HEK293 (cell line): ENCODE measurements at regions not wholly inside any gene's neighbourhood (a gene's known extent, or its start where the extent isn't known, plus 50 kb on each side); places are given as distances from the start of the nearest gene placed in this dataset.

ENCODE experiments used
- CTCF ChIA-PET: fragments of 350-600 bp; formaldehyde crosslinking; extraction: SDS; loops from one replicate; lab custom pipeline; 2021; ENCODE audit warnings: antibody characterized with exemption; lab: Yijun Ruan, JAX
- POLR2A ChIA-PET: fragments of 300-600 bp; formaldehyde crosslinking; extraction: SDS; loops from one replicate; lab custom pipeline; 2020; ENCODE audit warnings: antibody characterized with exemption, inconsistent platforms; lab: Yijun Ruan, JAX
- H3K27ac ChIP-seq: fragments of 200-500 bp; sonication (Bioruptor generic); 2 replicates; pipeline ENCODE4 v1.5.1; 2014; ENCODE audit warnings: low read depth, low read length, control low read depth, inconsistent platforms; ENCODE audit errors: extremely low read depth
- H3K36me3 ChIP-seq, 2 experiments: fragments of 200-500 bp in 1 of 2; sonication (Bioruptor generic) in 1 of 2; 1 replicate in 1 of 2; 2 replicates in 1 of 2; pipeline ENCODE4 v1.5.1; 2014 to 2017; ENCODE audit warnings: inconsistent platforms in 2 of 2, low read length in 2 of 2; ENCODE audit not compliant: control insufficient read depth in 2 of 2, insufficient read depth in 1 of 2
- H3K4me1 ChIP-seq: fragments of 200-500 bp; sonication (Bioruptor generic); 2 replicates; pipeline ENCODE4 v1.5.1; 2014; ENCODE audit warnings: mild to moderate bottlenecking, low read length, inconsistent platforms; ENCODE audit not compliant: control insufficient read depth, insufficient read depth
- H3K4me3 ChIP-seq: 2 replicates; pipeline ENCODE4 v1.5.1; 2011; ENCODE audit warnings: low read depth, mild to moderate bottlenecking, control low read depth, low read length, moderate library complexity
- H3K9me3 ChIP-seq: fragments of 200-500 bp; sonication (Bioruptor generic); 2 replicates; pipeline ENCODE4 v1.5.1; 2014; ENCODE audit warnings: low read depth, low read length, inconsistent platforms; ENCODE audit not compliant: control insufficient read depth, insufficient read depth
- KLF1 ChIP-seq: fragments of 450-650 bp; formaldehyde crosslinking; IDR thresholded peaks from 2 replicates; pipeline ENCODE4 v1.5.1; 2016; ENCODE audit warnings: missing biosample characterization, missing genetic modification characterization
- RBAK ChIP-seq: fragments of 450-650 bp; formaldehyde crosslinking; IDR thresholded peaks from 2 replicates; pipeline ENCODE4 v1.5.1; 2016; ENCODE audit warnings: missing biosample characterization, missing genetic modification characterization
- ZBTB48 ChIP-seq: fragments of 450-650 bp; formaldehyde crosslinking; IDR thresholded peaks from 2 replicates; pipeline ENCODE4 v1.5.1; 2016; ENCODE audit warnings: missing biosample characterization, missing genetic modification characterization
- ZNF155 ChIP-seq: fragments of 450-650 bp; formaldehyde crosslinking; IDR thresholded peaks from 2 replicates; pipeline ENCODE4 v1.5.1; 2016; ENCODE audit warnings: missing biosample characterization, missing genetic modification characterization
- ZNF211 ChIP-seq: fragments of 450-650 bp; formaldehyde crosslinking; IDR thresholded peaks from 2 replicates; pipeline ENCODE4 v1.5.1; 2016; ENCODE audit warnings: low read depth, missing biosample characterization, missing genetic modification characterization
- ZNF23 ChIP-seq: fragments of 450-650 bp; formaldehyde crosslinking; IDR thresholded peaks from 2 replicates; pipeline ENCODE4 v1.5.1; 2016; ENCODE audit warnings: missing biosample characterization, missing genetic modification characterization, borderline replicate concordance
- ZNF266 ChIP-seq: fragments of 450-650 bp; formaldehyde crosslinking; IDR thresholded peaks from 2 replicates; pipeline ENCODE4 v1.5.1; 2016; ENCODE audit warnings: missing biosample characterization, missing genetic modification characterization, low read depth
- ZNF366 ChIP-seq: fragments of 450-650 bp; formaldehyde crosslinking; conservative IDR thresholded peaks from 2 replicates; pipeline ENCODE4 v1.5.1; 2016; ENCODE audit warnings: missing biosample characterization, missing genetic modification characterization
- ZNF521 ChIP-seq: fragments of 450-650 bp; formaldehyde crosslinking; IDR thresholded peaks from 2 replicates; pipeline ENCODE4 v1.5.1; 2017; ENCODE audit warnings: missing biosample characterization, mild to moderate bottlenecking, missing genetic modification characterization
- ZNF530 ChIP-seq: fragments of 450-650 bp; formaldehyde crosslinking; IDR thresholded peaks from 2 replicates; pipeline ENCODE4 v1.5.1; 2016; ENCODE audit warnings: low read depth, missing biosample characterization, missing genetic modification characterization
- ZNF585B ChIP-seq: fragments of 450-650 bp; formaldehyde crosslinking; IDR thresholded peaks from 2 replicates; pipeline ENCODE4 v1.5.1; 2016; ENCODE audit warnings: missing biosample characterization, missing genetic modification characterization
- ZNF600 ChIP-seq: fragments of 450-650 bp; formaldehyde crosslinking; IDR thresholded peaks from 2 replicates; pipeline ENCODE4 v1.5.1; 2016; ENCODE audit warnings: missing biosample characterization, missing genetic modification characterization
- ZNF621 ChIP-seq: fragments of 450-650 bp; formaldehyde crosslinking; IDR thresholded peaks from 2 replicates; pipeline ENCODE4 v1.5.1; 2017; ENCODE audit warnings: missing biosample characterization, missing genetic modification characterization
- ZNF654 ChIP-seq: fragments of 450-650 bp; formaldehyde crosslinking; IDR thresholded peaks from 2 replicates; pipeline ENCODE4 v1.5.1; 2016; ENCODE audit warnings: low read depth, missing biosample characterization, missing genetic modification characterization
- ZNF768 ChIP-seq: fragments of 450-650 bp; formaldehyde crosslinking; IDR thresholded peaks from 2 replicates; pipeline ENCODE4 v1.5.1; 2018; ENCODE audit warnings: missing biosample characterization, mild to moderate bottlenecking, missing genetic modification characterization
- TF ChIP-seq, protein P1 (sequence below): fragments of 450-650 bp; formaldehyde crosslinking; IDR thresholded peaks from 2 replicates; pipeline ENCODE4 v1.5.1; 2017; ENCODE audit warnings: missing biosample characterization, missing genetic modification characterization
- TF ChIP-seq, protein P2 (sequence below): fragments of 450-650 bp; formaldehyde crosslinking; conservative IDR thresholded peaks from 2 replicates; pipeline ENCODE4 v1.5.1; 2016; ENCODE audit warnings: low read depth, missing biosample characterization, missing genetic modification characterization
- TF ChIP-seq, protein P3 (sequence below): fragments of 450-650 bp; formaldehyde crosslinking; IDR thresholded peaks from 2 replicates; pipeline ENCODE4 v1.5.1; 2016; ENCODE audit warnings: missing biosample characterization, missing genetic modification characterization
- TF ChIP-seq, protein P4 (sequence below): fragments of 450-650 bp; formaldehyde crosslinking; IDR thresholded peaks from 2 replicates; pipeline ENCODE4; 2016; ENCODE audit warnings: missing biosample characterization, missing genetic modification characterization
- TF ChIP-seq, protein P5 (sequence below): fragments of 450-650 bp; formaldehyde crosslinking; IDR thresholded peaks from 2 replicates; pipeline ENCODE4 v1.5.1; 2016; ENCODE audit warnings: missing biosample characterization, missing genetic modification characterization
- TF ChIP-seq, protein P6 (sequence below): fragments of 450-650 bp; formaldehyde crosslinking; IDR thresholded peaks from 2 replicates; pipeline ENCODE4 v1.5.1; 2016; ENCODE audit warnings: missing biosample characterization, missing genetic modification characterization, borderline replicate concordance

DNA sequence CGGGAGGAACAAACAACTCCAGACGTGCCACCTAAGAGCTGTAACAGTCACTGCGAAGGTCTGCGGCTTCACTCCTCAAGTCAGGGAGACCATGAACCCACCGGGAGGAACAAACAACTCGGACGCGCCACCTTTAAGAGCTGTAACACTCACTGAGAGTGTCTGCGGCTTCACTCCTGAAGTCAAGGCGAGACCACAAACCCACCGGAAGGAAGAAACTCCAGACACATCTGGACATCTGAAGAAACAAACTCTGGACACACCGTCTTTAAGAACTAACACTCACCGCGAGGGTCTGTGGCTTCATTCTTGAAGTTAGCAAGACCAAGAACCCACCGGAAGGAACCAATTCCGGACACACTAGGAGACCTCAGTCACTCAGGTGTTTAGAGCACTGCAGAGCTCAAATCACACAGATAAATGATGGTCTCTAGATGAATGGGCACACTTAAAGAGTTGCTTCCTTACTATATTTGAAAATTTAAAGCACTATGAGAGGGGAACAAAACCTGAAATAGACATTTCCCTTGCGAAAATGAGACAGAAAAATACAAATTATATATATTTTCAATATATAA is 587.7 kb upstream of the ADGRL4 start:
- H3K27ac ChIP-seq: no peak overlapping the region
- ChIA-PET POLR2A (no interaction called here), CTCF (interaction anchor here (0.6 kb wide), 1 partner anchor 823 kb away, joined by 3 read pairs; no protein-coding TSS in a partner anchor)
- H3K4me1 ChIP-seq: no peaks in the 10 kb centered on the region
- no peak overlapping the region for H3K4me3 ChIP-seq
- TF ChIP-seq, protein P1, sequence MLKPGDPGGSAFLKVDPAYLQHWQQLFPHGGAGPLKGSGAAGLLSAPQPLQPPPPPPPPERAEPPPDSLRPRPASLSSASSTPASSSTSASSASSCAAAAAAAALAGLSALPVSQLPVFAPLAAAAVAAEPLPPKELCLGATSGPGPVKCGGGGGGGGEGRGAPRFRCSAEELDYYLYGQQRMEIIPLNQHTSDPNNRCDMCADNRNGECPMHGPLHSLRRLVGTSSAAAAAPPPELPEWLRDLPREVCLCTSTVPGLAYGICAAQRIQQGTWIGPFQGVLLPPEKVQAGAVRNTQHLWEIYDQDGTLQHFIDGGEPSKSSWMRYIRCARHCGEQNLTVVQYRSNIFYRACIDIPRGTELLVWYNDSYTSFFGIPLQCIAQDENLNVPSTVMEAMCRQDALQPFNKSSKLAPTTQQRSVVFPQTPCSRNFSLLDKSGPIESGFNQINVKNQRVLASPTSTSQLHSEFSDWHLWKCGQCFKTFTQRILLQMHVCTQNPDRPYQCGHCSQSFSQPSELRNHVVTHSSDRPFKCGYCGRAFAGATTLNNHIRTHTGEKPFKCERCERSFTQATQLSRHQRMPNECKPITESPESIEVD (tag by site-specific recombination): no peak
- TF ChIP-seq ZNF600 (tag by site-specific recombination): no peak
- no peak for TF ChIP-seq ZNF366 (tag by site-specific recombination)
- TF ChIP-seq ZNF521 (tag by site-specific recombination): no peak
- TF ChIP-seq, protein P2, sequence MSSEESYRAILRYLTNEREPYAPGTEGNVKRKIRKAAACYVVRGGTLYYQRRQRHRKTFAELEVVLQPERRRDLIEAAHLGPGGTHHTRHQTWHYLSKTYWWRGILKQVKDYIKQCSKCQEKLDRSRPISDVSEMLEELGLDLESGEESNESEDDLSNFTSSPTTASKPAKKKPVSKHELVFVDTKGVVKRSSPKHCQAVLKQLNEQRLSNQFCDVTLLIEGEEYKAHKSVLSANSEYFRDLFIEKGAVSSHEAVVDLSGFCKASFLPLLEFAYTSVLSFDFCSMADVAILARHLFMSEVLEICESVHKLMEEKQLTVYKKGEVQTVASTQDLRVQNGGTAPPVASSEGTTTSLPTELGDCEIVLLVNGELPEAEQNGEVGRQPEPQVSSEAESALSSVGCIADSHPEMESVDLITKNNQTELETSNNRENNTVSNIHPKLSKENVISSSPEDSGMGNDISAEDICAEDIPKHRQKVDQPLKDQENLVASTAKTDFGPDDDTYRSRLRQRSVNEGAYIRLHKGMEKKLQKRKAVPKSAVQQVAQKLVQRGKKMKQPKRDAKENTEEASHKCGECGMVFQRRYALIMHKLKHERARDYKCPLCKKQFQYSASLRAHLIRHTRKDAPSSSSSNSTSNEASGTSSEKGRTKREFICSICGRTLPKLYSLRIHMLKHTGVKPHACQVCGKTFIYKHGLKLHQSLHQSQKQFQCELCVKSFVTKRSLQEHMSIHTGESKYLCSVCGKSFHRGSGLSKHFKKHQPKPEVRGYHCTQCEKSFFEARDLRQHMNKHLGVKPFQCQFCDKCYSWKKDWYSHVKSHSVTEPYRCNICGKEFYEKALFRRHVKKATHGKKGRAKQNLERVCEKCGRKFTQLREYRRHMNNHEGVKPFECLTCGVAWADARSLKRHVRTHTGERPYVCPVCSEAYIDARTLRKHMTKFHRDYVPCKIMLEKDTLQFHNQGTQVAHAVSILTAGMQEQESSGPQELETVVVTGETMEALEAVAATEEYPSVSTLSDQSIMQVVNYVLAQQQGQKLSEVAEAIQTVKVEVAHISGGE: no peak
- TF ChIP-seq, protein P3, sequence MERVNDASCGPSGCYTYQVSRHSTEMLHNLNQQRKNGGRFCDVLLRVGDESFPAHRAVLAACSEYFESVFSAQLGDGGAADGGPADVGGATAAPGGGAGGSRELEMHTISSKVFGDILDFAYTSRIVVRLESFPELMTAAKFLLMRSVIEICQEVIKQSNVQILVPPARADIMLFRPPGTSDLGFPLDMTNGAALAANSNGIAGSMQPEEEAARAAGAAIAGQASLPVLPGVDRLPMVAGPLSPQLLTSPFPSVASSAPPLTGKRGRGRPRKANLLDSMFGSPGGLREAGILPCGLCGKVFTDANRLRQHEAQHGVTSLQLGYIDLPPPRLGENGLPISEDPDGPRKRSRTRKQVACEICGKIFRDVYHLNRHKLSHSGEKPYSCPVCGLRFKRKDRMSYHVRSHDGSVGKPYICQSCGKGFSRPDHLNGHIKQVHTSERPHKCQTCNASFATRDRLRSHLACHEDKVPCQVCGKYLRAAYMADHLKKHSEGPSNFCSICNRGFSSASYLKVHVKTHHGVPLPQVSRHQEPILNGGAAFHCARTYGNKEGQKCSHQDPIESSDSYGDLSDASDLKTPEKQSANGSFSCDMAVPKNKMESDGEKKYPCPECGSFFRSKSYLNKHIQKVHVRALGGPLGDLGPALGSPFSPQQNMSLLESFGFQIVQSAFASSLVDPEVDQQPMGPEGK (tag by site-specific recombination): no peak
- no peak for TF ChIP-seq ZNF155 (tag by site-specific recombination)
- TF ChIP-seq ZNF211 (tag by site-specific recombination): no peak
- no peak for TF ChIP-seq ZNF654 (tag by site-specific recombination)
- no peak for TF ChIP-seq ZNF266 (tag by site-specific recombination)
- TF ChIP-seq, protein P4, sequence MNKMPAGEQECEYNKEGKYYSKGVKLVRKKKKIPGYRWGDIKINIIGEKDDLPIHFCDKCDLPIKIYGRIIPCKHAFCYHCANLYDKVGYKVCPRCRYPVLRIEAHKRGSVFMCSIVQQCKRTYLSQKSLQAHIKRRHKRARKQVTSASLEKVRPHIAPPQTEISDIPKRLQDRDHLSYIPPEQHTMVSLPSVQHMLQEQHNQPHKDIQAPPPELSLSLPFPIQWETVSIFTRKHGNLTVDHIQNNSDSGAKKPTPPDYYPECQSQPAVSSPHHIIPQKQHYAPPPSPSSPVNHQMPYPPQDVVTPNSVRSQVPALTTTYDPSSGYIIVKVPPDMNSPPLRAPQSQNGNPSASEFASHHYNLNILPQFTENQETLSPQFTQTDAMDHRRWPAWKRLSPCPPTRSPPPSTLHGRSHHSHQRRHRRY (tag by site-specific recombination): no peak
- TF ChIP-seq ZNF23 (tag by site-specific recombination): no peak
- TF ChIP-seq KLF1 (tag by site-specific recombination): no peak
- no peaks in the 10 kb centered on the region for H3K36me3 ChIP-seq
- no peaks in the 10 kb centered on the region for H3K9me3 ChIP-seq

DNA sequence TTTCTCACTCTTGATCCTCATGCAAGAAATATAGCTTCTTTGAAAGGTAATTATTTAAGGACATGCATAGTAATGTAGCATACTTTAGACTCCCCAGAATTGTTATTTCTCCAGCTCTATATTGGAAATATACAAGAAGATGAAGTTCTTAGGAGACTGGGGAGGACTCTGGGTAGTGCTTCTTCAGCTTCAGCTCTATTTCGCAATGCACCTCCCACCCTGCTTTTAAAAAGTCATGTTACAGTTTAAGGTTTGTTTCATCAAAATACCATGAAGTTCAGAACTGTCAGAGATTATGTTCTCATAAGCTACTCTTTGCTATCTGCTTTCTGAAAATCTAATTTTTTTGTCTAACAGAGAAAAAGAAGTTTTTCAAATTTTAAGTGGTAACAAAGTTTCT is 586.2 kb upstream of the ADGRL4 start:
- Histone ChIP-seq H3K36me3 (no peaks in the 10 kb centered on the region), H3K9me3 (no peaks in the 10 kb centered on the region), H3K4me1 (no peaks in the 10 kb centered on the region), H3K4me3 (no peak overlapping the region), H3K27ac (no peak overlapping the region)
- CTCF ChIA-PET: no interaction called here
- POLR2A ChIA-PET: no interaction called here
- TF ChIP-seq ZBTB48 (tag by site-specific recombination) (no peak), ZNF621 (tag by site-specific recombination) (no peak), ZNF585B (no peak), ZNF530 (tag by site-specific recombination) (no peak), ZNF768 (no peak), RBAK (no peak)
- TF ChIP-seq, protein P5, sequence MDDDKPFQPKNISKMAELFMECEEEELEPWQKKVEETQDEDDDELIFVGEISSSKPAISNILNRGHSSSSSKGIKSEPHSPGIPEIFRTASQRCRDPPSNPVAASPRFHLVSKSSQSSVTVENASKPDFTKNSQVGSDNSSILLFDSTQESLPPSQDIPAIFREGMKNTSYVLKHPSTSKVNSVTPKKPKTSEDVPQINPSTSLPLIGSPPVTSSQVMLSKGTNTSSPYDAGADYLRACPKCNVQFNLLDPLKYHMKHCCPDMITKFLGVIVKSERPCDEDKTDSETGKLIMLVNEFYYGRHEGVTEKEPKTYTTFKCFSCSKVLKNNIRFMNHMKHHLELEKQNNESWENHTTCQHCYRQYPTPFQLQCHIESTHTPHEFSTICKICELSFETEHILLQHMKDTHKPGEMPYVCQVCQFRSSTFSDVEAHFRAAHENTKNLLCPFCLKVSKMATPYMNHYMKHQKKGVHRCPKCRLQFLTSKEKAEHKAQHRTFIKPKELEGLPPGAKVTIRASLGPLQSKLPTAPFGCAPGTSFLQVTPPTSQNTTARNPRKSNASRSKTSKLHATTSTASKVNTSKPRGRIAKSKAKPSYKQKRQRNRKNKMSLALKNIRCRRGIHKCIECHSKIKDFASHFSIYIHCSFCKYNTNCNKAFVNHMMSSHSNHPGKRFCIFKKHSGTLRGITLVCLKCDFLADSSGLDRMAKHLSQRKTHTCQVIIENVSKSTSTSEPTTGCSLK (tag by site-specific recombination): no peak
- TF ChIP-seq, protein P6, sequence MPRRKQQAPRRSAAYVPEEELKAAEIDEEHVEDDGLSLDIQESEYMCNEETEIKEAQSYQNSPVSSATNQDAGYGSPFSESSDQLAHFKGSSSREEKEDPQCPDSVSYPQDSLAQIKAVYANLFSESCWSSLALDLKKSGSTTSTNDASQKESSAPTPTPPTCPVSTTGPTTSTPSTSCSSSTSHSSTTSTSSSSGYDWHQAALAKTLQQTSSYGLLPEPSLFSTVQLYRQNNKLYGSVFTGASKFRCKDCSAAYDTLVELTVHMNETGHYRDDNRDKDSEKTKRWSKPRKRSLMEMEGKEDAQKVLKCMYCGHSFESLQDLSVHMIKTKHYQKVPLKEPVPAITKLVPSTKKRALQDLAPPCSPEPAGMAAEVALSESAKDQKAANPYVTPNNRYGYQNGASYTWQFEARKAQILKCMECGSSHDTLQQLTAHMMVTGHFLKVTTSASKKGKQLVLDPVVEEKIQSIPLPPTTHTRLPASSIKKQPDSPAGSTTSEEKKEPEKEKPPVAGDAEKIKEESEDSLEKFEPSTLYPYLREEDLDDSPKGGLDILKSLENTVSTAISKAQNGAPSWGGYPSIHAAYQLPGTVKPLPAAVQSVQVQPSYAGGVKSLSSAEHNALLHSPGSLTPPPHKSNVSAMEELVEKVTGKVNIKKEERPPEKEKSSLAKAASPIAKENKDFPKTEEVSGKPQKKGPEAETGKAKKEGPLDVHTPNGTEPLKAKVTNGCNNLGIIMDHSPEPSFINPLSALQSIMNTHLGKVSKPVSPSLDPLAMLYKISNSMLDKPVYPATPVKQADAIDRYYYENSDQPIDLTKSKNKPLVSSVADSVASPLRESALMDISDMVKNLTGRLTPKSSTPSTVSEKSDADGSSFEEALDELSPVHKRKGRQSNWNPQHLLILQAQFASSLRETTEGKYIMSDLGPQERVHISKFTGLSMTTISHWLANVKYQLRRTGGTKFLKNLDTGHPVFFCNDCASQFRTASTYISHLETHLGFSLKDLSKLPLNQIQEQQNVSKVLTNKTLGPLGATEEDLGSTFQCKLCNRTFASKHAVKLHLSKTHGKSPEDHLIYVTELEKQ (tag by site-specific recombination): no peak
